HG03354 (cell line): ENCODE measurements at regions not wholly inside any gene's neighbourhood (a gene's known extent, or its start where the extent isn't known, plus 50 kb on each side); places are given as distances from the start of the nearest gene placed in this dataset.
"Not testable (repeated sequence)": the region's sequence is repeated elsewhere in the genome, so short reads cannot be mapped to it uniquely, and the experiment has no call there.

Source experiments
- ATAC-seq: cut with Tn5 transposase; IDR thresholded peaks from one replicate; pipeline ENCODE4 v1.9.1; 2021; ENCODE audit warnings: mild to moderate bottlenecking; ENCODE audit not compliant: unreplicated experiment, poor library complexity, severe bottlenecking

DNA sequence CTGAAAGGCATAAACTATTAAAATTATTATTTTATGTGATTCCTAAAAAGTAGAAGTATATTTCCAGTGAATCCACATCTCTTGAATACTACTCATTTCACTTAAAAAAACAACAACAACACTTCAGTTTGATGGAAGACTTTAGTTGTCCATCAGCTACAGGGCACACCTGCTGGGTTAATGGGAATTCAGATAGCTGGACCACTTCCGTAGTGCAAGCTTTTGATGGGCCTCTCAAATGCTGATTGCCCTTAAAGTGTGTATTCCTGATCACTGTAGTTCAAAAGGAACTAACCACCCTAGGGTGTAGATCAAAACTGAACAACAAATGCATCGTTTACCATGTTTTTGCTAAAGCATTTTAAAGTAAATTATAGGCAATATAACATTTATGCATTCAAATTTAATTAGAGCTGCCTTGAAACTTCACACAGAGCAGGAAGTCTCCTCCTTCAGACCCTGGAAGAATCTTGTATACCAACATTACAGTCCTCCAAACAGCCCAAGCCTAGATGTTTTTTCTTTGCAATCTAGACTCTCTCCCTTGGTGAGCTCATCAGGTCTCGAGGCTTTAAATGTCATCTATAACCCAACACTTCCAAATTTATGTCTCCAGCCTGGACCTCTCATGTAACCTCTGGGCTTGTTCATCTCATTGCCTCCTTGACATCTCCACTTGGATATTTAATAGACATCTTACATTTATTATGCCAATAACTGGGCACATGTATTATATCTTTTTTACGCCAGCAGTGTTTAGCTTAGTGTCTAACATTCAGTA lies 510.1 kb upstream of the SLC39A10 start:
- ATAC-seq = no peak

DNA sequence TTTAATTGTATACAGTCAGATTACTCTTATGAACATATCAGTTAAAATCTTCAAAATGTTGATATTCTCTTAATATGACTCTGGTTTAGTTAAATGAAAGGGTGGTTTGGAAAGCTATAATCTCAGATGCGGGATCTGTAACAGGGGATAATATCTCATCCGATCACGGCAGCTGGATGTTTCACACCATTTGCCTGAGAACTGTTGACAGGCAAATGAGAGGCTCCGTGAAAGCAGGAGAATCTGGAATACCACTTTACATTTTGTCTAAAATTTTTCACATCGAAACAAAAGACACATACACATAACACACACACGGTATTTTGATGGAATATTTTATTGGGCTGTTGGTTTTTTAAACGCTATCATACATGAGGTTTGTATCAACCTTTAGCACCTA lies 518.6 kb upstream of the SLC39A10 start:
- ATAC-seq = no peak

GRCh38 chr2:195125889-195126288 lies 531.1 kb upstream of the SLC39A10 start:
- not testable (repeated sequence) for ATAC-seq

GRCh38 chr2:195124391-195125079 lies 532.5 kb upstream of the SLC39A10 start:
- no peak for ATAC-seq

GRCh38 chr2:195122653-195123052 lies 534.4 kb upstream of the SLC39A10 start:
- no peak for ATAC-seq

- ATAC-seq = no peak
Observed at GRCh38 chr2:195121341-195121740, 535.7 kb upstream of the SLC39A10 start.

DNA sequence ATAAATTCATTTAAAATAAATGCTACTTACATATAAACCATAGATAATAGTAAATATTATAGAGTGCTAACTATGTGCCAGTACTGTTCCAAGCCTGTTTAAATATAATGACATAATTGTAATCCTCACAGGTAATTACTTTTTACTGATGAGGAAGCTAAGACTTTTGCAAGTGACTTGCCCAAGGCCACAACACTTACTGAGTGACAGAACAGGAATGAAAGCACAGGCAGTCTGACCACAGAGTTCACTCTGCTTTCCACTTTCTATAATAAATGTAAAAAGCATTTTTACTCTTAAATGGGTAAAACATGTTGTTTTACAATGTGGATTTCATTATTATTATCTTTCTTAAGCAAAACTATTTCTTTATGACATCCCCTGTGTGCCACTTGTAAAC lies 537.8 kb upstream of the SLC39A10 start:
- no peak for ATAC-seq

GRCh38 chr2:195118276-195118675 lies 538.8 kb upstream of the SLC39A10 start:
- ATAC-seq = no peak

- no peak for ATAC-seq
Observed at GRCh38 chr2:195117011-195117410, 540.0 kb upstream of the SLC39A10 start.

- no peak for ATAC-seq
Observed at GRCh38 chr2:195115738-195116137, 541.3 kb upstream of the SLC39A10 start.

DNA sequence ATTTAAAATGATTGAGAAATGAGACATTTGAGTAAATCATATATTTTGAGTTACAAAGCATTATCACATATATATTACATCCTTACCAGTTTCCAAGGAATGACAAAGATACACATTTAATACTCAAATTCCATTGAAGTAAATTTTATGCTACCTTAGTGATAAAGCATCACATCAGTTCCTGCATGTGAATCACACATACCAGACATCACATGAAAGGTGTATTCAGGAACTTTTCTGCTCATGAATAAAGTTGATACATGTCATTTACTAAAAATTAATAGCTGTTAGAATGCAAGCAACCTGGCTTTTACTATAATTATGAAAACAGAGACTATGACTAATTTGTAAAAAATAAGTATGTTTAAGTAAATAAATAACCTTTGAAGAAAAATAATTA lies 548.8 kb upstream of the SLC39A10 start:
- no peak for ATAC-seq

DNA sequence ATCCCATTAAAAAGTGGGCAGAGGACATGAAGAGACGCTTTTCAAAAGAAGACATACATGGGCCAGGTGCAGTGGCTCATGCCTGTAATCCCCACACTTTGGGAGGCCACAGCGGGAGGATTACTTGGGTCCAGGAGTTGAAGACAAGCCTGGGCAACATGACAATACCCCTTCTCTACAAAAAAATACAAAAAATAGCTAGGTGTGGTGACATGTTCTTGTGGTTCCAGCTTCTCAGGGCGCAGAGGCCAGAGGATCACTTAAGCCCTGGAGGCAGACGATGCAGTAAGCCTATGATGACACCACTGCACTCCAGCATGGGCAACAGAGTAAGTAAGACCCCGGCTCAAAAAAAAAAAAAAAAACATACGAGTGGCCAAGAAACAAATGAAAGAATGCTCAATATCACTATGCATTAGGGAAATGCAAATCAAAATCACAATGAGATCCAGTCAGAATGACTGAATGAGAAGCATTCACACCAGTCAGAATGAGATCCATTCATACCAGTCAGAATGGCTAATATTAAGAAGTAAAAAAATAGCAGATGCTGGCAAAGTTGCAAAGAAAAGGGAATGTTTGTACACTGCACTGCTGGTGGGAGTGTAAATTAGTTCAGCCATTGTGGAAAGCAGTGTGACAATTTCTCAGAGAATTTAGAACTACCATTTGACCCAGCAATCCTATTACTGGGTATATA lies 550.2 kb upstream of the SLC39A10 start:
- no peak for ATAC-seq

DNA sequence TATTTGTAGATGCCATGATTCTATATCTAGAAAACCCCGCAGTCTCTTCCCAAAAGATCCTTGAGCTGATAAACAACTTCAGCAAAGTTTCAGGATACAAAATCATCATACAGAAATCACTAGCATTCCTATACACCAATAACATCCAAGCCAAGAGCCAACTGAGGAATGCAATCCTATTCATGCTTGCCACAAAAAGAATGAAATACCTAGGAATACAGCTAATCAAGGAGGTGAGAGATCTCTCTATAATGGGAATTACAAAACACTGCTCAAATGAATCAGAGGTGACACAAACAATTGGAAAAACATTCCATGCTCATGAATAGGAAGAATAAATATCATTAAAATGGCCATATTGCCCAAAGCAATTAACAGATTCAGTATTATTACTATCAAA lies 551.4 kb upstream of the SLC39A10 start:
- ATAC-seq = no peak

DNA sequence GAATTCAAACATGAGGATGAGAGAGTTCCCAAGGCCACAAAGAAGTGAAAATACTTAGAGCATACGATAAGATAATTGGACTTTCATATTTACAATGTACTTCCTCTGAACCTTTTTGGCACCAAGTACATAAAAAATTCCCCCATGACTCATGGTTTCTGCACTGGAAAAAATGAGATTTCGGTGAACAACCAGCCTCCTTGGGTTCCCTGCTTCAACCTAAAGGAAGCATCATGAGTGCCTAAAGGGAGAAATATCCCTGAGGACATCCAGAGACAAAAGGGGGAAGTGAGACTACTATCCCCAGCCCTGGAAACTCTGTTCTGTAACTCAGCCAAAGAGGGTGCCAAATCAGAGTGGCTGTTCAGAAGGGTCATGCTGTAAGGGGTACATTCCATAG lies 562.7 kb upstream of the SLC39A10 start:
- no peak for ATAC-seq

- ATAC-seq = no peak
Observed at GRCh38 chr2:195092341-195092740, 564.7 kb upstream of the SLC39A10 start.

DNA sequence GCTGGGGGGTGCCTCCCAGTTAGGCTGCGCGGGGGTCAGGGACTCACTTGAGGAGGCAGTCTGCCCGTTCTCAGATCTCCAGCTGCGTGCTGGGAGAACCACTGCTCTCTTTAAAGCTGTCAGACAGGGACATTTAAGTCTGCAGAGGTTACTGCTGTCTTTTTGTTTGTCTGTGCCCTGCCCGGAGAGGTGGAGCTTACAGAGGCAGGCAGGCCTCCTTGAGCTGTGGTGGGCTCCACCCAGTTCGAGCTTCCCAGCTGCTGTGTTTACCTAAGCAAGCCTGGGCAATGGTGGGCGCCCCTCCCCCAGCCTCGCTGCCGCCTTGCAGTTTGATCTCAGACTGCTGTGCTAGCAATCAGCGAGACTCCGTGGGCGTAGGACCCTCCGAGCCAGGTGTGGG lies 584.2 kb upstream of the SLC39A10 start:
- not testable (repeated sequence) for ATAC-seq

DNA sequence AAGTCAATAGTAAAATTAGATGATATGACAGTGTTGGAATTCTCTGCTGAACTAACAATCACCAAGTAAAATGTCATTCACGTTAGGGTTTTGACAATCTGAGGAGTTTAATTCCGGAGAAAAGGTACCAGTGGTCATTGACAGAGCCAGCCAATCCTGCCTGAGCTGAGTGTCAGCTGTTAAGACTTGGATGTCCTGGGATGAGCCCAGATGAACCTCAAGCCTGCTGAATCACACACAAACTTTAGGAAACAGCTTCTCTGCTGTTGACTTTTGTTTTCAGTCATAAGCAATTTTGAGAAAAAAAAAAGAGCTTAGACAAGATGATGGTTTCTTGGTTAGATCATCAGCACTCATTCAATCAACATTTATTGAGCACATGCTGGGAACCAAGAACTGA lies 600.0 kb upstream of the SLC39A10 start:
- no peak for ATAC-seq

- no peak for ATAC-seq
Observed at GRCh38 chr2:195055996-195056395, 601.0 kb upstream of the SLC39A10 start.

DNA sequence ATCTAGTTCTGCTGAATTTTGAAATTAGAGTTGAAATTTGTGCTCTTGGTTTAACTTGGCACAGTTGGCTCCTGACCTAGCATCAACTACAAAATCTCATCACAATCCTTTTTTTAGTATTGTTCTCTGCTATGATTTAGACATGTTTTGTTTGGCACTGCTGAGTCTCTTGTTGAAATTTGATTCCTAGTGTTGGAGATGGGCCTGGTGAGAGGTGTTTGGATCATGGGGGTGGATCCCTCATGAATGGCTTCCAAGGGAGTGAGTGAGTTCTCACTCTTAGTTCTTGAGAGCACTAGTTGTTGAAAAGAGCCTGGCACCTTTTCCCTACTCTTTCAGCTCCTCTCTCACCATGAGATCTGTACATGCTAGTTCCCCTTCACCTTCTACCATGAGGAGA lies 605.6 kb upstream of the SLC39A10 start:
- no peak for ATAC-seq

GRCh38 chr2:195049372-195050031 lies 607.5 kb upstream of the SLC39A10 start:
- ATAC-seq = peak; percentile 90
